OCI-LY1 (cell line): ENCODE measurements at regions not wholly inside any gene's neighbourhood (a gene's known extent, or its start where the extent isn't known, plus 50 kb on each side); places are given as distances from the start of the nearest gene placed in this dataset.

Experiments used
- EZH2 ChIP-seq: fragments of 200-600 bp; sonication (generic), shearing (Covaris generic); IDR thresholded peaks from 2 replicates; pipeline ENCODE4 v1.8.0; 2017; ENCODE audit warnings: borderline replicate concordance, mixed run types, mild to moderate bottlenecking, antibody characterized with exemption, low read length, moderate library complexity, mixed read lengths
- TF ChIP-seq, protein P1 (sequence below): fragments of 200-600 bp; sonication (generic), shearing (Covaris generic); IDR thresholded peaks from 2 replicates; pipeline ENCODE4 v1.5.1; 2017; ENCODE audit warnings: mild to moderate bottlenecking, antibody characterized with exemption, low read length, moderate library complexity, mixed read lengths

DNA sequence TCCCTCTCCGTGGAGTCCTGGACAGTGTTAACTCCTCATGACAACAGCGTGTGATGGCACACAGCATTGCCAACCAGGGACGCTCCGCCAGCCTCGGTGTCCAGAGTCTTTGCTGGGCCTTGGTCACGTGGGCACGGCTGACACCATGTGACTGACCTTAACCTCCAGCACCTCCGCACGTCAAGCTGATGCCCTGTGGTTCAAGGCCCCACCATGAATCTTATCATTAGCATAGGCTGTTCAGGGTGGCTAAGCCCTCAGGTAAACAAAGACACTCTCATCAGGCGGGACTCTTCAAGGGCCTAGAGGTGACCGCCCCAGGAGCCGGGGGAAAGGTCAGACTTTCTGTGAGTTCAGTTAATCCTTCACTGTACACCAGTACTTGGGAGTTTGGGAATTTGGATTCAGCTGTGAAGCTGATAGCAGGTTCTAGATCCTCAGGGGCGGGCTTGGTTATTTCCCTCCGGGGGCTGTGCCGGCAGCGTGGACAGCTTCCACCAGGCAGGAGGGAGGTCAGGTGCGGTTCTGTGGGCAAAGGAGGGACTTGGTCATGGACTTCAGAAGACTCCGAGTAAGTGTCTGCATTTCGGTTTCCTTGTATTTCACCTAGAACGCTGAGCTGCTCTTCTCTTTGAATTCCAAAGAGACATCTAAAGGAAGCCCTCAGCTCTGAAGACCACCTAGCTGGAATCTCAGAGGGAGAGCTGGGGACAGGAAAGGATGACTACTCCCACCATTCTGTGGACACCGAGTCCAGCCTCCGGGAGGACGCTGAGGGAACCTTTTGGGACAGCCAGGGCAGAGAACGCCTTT lies 195.5 kb upstream of the CIBAR2 start:
- TF ChIP-seq, protein P1, sequence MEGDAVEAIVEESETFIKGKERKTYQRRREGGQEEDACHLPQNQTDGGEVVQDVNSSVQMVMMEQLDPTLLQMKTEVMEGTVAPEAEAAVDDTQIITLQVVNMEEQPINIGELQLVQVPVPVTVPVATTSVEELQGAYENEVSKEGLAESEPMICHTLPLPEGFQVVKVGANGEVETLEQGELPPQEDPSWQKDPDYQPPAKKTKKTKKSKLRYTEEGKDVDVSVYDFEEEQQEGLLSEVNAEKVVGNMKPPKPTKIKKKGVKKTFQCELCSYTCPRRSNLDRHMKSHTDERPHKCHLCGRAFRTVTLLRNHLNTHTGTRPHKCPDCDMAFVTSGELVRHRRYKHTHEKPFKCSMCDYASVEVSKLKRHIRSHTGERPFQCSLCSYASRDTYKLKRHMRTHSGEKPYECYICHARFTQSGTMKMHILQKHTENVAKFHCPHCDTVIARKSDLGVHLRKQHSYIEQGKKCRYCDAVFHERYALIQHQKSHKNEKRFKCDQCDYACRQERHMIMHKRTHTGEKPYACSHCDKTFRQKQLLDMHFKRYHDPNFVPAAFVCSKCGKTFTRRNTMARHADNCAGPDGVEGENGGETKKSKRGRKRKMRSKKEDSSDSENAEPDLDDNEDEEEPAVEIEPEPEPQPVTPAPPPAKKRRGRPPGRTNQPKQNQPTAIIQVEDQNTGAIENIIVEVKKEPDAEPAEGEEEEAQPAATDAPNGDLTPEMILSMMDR, result no peak
- no peak for TF ChIP-seq EZH2
